B cell (primary cell): ENCODE measurements at regions not wholly inside any gene's neighbourhood (a gene's known extent, or its start where the extent isn't known, plus 50 kb on each side); places are given as distances from the start of the nearest gene placed in this dataset.

Experiments
- ATAC-seq: fragments of 200-7000 bp; cut with Tn5 transposase; one replicate; pipeline ENCODE4 v1.10.0; 2021; ENCODE audit warnings: low read depth, mild to moderate bottlenecking, moderate number of reproducible peaks, moderate library complexity
- CTCF ChIA-PET: fragments of 350-600 bp; sonication (Branson Sonifier 250); formaldehyde crosslinking; loops from one replicate; lab custom pipeline; 2021; ENCODE audit warnings: antibody characterized with exemption, inconsistent platforms; lab: Charles Lee
- POLR2A ChIA-PET: fragments of 350-600 bp; sonication (Branson Sonifier 250); formaldehyde crosslinking; loops from one replicate; lab custom pipeline; 2021; ENCODE audit warnings: antibody characterized with exemption; lab: Charles Lee
- DNase-seq: peaks from one replicate; pipeline ENCODE4 v3.0.0; 2013
- H2AFZ ChIP-seq: 2 replicates; pipeline ENCODE4 v1.6.1; 2012; ENCODE audit warnings: mild to moderate bottlenecking, low read depth, low read length; ENCODE audit not compliant: insufficient read depth, poor library complexity, severe bottlenecking
- H3K27ac ChIP-seq, 2 donors: 1 replicate in 1 of 2; 2 replicates in 1 of 2; pipeline ENCODE4 v1.5.1; 2012 to 2013; ENCODE audit warnings: low read length in 2 of 2, mild to moderate bottlenecking in 2 of 2, moderate library complexity in 1 of 2
- H3K27me3 ChIP-seq, 4 experiments: fragments of 200-600 bp in 1 of 4; sonication (generic) in 1 of 4; replicated peaks in 1 of 4; 1 replicate in 2 of 4; 2 replicates in 2 of 4; pipeline versions ENCODE4 v1.6.1 to v1.7.0; 2013 to 2016; ENCODE audit warnings: low read length in 3 of 4, mild to moderate bottlenecking in 2 of 4, mixed read lengths in 1 of 4, moderate library complexity in 1 of 4; ENCODE audit not compliant: insufficient read depth in 4 of 4, control insufficient read depth in 3 of 4; ENCODE audit errors: control extremely low read depth in 1 of 4
- H3K36me3 ChIP-seq, 2 experiments: replicated peaks in 1 of 2; 1 replicate in 1 of 2; 2 replicates in 1 of 2; pipeline versions ENCODE4 v1.6.1 to v1.7.1; 2013; ENCODE audit warnings: low read length in 1 of 2; ENCODE audit not compliant: insufficient read depth in 2 of 2, control insufficient read depth in 1 of 2; ENCODE audit errors: control extremely low read depth in 1 of 2, extremely low read depth in 1 of 2
- H3K4me1 ChIP-seq, 2 donors: fragments of 200-600 bp in 1 of 2; sonication (generic) in 1 of 2; 1 replicate in 1 of 2; 2 replicates in 1 of 2; pipeline versions ENCODE4 v1.5.1 to v1.6.1; 2013 to 2017; ENCODE audit warnings: low read length in 2 of 2; ENCODE audit not compliant: control insufficient read depth in 2 of 2, insufficient read depth in 2 of 2
- H3K4me2 ChIP-seq: replicated peaks from 2 replicates; pipeline ENCODE3; 2012; ENCODE audit warnings: mild to moderate bottlenecking, low read depth, low read length; ENCODE audit not compliant: poor library complexity, severe bottlenecking
- H3K4me3 ChIP-seq, 5 experiments: fragments of 200-600 bp in 1 of 5; sonication (generic) in 1 of 5; 1 replicate in 3 of 5; 2 replicates in 2 of 5; pipeline versions ENCODE4 v1.5.1 to v1.7.0; 2011 to 2016; ENCODE audit warnings: low read length in 4 of 5, mild to moderate bottlenecking in 4 of 5, low read depth in 2 of 5, control low read depth in 1 of 5, moderate library complexity in 1 of 5; ENCODE audit not compliant: insufficient read depth in 1 of 5; ENCODE audit errors: control extremely low read depth in 1 of 5, extremely low read depth in 1 of 5
- H3K79me2 ChIP-seq: fragments of 200-600 bp; sonication (generic); one replicate; pipeline ENCODE4 v1.6.0; 2016; ENCODE audit warnings: low read length; ENCODE audit not compliant: control insufficient read depth, insufficient read depth
- H3K9ac ChIP-seq: fragments of 200-600 bp; sonication (generic); 2 replicates; pipeline ENCODE4 v1.6.1; 2017; ENCODE audit warnings: mild to moderate bottlenecking, low read length, moderate library complexity
- H3K9me3 ChIP-seq, 3 donors: one replicate each; pipeline versions ENCODE4 v1.6.1 to v1.7.1; 2013; ENCODE audit warnings: low read length in 2 of 3; ENCODE audit not compliant: control insufficient read depth in 2 of 3, insufficient read depth in 1 of 3; ENCODE audit errors: control extremely low read depth in 1 of 3
- H4K20me1 ChIP-seq: 2 replicates; pipeline ENCODE4 v1.6.0; 2012; ENCODE audit warnings: mild to moderate bottlenecking, low read length; ENCODE audit not compliant: insufficient read depth, control insufficient read depth, poor library complexity, severe bottlenecking
- H3K27ac Mint-ChIP-seq: one replicate; pipeline ENCODE4 v1.8.0; 2021; ENCODE audit warnings: mixed read lengths
- H3K27me3 Mint-ChIP-seq: one replicate; pipeline ENCODE4 v1.8.0; 2021; ENCODE audit warnings: mixed read lengths
- H3K4me1 Mint-ChIP-seq: one replicate; pipeline ENCODE4 v1.8.0; 2021; ENCODE audit warnings: mixed read lengths
- H3K4me3 Mint-ChIP-seq: one replicate; pipeline ENCODE4 v1.8.0; 2021; ENCODE audit warnings: mixed read lengths
- H3K9me3 Mint-ChIP-seq: one replicate; pipeline ENCODE4 v1.8.0; 2022; ENCODE audit warnings: mixed read lengths; ENCODE audit not compliant: insufficient read depth
- EZH2 ChIP-seq: IDR thresholded peaks from 2 replicates; pipeline ENCODE4 v1.6.1; 2012; ENCODE audit warnings: borderline replicate concordance, low read depth, mild to moderate bottlenecking, moderate library complexity, low read length; ENCODE audit not compliant: insufficient read depth, poor library complexity, severe bottlenecking
- WGBS: methylation state at CpG from one replicate; pipeline ENCODE4 v1.1.5; 2013; ENCODE audit warnings: missing lambda C conversion rate; ENCODE audit not compliant: insufficient coverage; 5-methylcytosine and 5-hydroxymethylcytosine counted together
- intact Hi-C: fragments of 100-400 bp; cut with micrococcal nuclease; formaldehyde crosslinking; loops from one replicate; pipeline ENCODE4 v1.10.0; 2022
- TF ChIP-seq, protein P1 (sequence below): fragments of 200-600 bp; IDR thresholded peaks from one replicate; pipeline ENCODE4 v1.8.0; 2022; ENCODE audit warnings: antibody characterized with exemption, mild to moderate bottlenecking

GRCh38 chr11:104390651-104391050, 226.7 kb upstream of the PDGFD start:
- H3K27me3 ChIP-seq = no peaks in the 10 kb centered on the region
- no peak overlapping the region for H2AFZ ChIP-seq
- H3K79me2 ChIP-seq = no peaks in the 10 kb centered on the region
- ChIA-PET POLR2A (no interaction called here), CTCF (no interaction called here)
- no peak overlapping the region for H3K4me2 ChIP-seq
- Mint-ChIP-seq H3K9me3 (no peaks in the 10 kb centered on the region), H3K27ac (no peak overlapping the region), H3K27me3 (no peaks in the 10 kb centered on the region), H3K4me1 (no peaks in the 10 kb centered on the region), H3K4me3 (no peak overlapping the region)
- ATAC-seq (no peak), DNase-seq (no peak)
- H3K27ac ChIP-seq = no peak overlapping the region
- no peak overlapping the region for H3K4me3 ChIP-seq
- no CpG with 5 or more reads among the region's 4 CpGs for WGBS
- no peak overlapping the region for H3K9ac ChIP-seq
- no peaks in the 10 kb centered on the region for H3K4me1 ChIP-seq
- intact Hi-C loops = no loop called here
- TF ChIP-seq, protein P1, sequence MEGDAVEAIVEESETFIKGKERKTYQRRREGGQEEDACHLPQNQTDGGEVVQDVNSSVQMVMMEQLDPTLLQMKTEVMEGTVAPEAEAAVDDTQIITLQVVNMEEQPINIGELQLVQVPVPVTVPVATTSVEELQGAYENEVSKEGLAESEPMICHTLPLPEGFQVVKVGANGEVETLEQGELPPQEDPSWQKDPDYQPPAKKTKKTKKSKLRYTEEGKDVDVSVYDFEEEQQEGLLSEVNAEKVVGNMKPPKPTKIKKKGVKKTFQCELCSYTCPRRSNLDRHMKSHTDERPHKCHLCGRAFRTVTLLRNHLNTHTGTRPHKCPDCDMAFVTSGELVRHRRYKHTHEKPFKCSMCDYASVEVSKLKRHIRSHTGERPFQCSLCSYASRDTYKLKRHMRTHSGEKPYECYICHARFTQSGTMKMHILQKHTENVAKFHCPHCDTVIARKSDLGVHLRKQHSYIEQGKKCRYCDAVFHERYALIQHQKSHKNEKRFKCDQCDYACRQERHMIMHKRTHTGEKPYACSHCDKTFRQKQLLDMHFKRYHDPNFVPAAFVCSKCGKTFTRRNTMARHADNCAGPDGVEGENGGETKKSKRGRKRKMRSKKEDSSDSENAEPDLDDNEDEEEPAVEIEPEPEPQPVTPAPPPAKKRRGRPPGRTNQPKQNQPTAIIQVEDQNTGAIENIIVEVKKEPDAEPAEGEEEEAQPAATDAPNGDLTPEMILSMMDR = no peak
- no peak for TF ChIP-seq EZH2
- no peaks in the 10 kb centered on the region for H3K36me3 ChIP-seq
- no peaks in the 10 kb centered on the region for H4K20me1 ChIP-seq
- H3K9me3 ChIP-seq = peaks cover 0 to 1% (median 0%) of the 10 kb centered on the region in 3 donors

DNA sequence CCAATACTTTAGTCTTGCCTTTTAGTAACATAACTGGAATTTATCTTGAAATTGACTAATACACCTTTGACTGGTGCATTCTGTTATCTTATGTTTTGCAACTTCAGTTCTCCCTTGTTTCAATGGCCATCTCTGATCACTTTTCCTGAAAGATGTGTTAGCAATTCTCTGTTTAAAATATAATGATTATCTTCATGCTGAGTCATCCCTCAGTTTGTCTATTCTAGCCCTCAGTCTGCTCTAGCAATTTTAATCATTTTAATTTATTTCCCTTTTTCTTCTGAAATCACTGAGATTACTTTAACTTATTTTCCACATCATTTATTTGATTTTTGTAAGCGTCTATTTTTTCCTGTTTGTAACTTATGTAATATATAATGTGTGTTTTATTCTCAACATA, 221.9 kb upstream of the PDGFD start:
- no peak overlapping the region for H3K27ac Mint-ChIP-seq
- TF ChIP-seq EZH2 = no peak
- TF ChIP-seq, protein P1 = no peak
- no peaks in the 10 kb centered on the region for H3K4me1 Mint-ChIP-seq
- Histone ChIP-seq H3K9ac (no peak overlapping the region), H3K9me3 (peaks cover 0 to 1% (median 0%) of the 10 kb centered on the region in 3 donors), H2AFZ (no peak overlapping the region), H3K4me3 (no peak overlapping the region), H3K27me3 (no peaks in the 10 kb centered on the region), H4K20me1 (no peaks in the 10 kb centered on the region), H3K79me2 (no peaks in the 10 kb centered on the region), H3K4me1 (no peaks in the 10 kb centered on the region), H3K4me2 (no peak overlapping the region), H3K27ac (no peak overlapping the region), H3K36me3 (no peaks in the 10 kb centered on the region)
- no peaks in the 10 kb centered on the region for H3K9me3 Mint-ChIP-seq
- H3K4me3 Mint-ChIP-seq = no peak overlapping the region
- intact Hi-C loops = no loop called here
- H3K27me3 Mint-ChIP-seq = no peaks in the 10 kb centered on the region
- ATAC-seq (no peak), DNase-seq (no peak)
- ChIA-PET CTCF (no interaction called here), POLR2A (no interaction called here)
- WGBS = no CpG with 5 or more reads among the region's 1 CpG
